ENCODE measurements at regions not wholly inside any gene's neighbourhood (a gene's known extent, or its start where the extent isn't known, plus 50 kb on each side); places are given as distances from the start of the nearest gene placed in this dataset.

DNA sequence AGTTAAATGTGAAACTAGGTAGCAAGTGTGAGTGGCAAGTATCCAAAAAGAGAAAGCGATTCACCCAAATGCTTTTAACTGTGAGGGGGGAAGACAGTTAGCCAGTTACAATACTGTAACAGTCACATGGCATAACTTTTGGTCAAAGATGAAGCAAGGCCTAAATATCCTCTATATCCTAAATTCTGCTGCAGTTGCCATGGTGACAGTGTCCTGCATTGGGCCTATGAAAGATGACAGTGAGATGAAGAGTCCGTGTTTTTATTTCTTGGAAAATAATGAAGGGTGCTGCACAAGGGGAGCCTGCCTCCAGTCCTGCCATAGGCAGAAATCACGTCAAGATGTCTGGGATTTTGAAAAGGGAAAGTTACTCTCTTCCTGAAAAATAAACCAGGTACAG is 534.6 kb downstream of the NTRK2 start:
- no peaks in the 10 kb centered on the region for H3K27me3 ChIP-seq
- no peak for DNase-seq
- H3K27ac ChIP-seq: no peak overlapping the region
- no peaks in the 10 kb centered on the region for H3K9me3 ChIP-seq
- H3K4me3 ChIP-seq: no peak overlapping the region
- 80 to 89% (median 86%) methylated on average over 3 of the region's 3 CpGs for WGBS, 5 donors
- H3K4me1 ChIP-seq: peaks cover 0 to 14% (median 5%) of the 10 kb centered on the region in 4 donors
- intact Hi-C loops (cut with DNase I; ENCODE audit: low total_unique reads): no loop called here
- no peaks in the 10 kb centered on the region for H3K36me3 ChIP-seq
- TF ChIP-seq POLR2AphosphoS5 (IDR thresholded peaks at IDR 0.05): no peak
- no peak for TF ChIP-seq EP300 (IDR thresholded peaks at IDR 0.05)
- TF ChIP-seq, protein P1, sequence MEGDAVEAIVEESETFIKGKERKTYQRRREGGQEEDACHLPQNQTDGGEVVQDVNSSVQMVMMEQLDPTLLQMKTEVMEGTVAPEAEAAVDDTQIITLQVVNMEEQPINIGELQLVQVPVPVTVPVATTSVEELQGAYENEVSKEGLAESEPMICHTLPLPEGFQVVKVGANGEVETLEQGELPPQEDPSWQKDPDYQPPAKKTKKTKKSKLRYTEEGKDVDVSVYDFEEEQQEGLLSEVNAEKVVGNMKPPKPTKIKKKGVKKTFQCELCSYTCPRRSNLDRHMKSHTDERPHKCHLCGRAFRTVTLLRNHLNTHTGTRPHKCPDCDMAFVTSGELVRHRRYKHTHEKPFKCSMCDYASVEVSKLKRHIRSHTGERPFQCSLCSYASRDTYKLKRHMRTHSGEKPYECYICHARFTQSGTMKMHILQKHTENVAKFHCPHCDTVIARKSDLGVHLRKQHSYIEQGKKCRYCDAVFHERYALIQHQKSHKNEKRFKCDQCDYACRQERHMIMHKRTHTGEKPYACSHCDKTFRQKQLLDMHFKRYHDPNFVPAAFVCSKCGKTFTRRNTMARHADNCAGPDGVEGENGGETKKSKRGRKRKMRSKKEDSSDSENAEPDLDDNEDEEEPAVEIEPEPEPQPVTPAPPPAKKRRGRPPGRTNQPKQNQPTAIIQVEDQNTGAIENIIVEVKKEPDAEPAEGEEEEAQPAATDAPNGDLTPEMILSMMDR (IDR thresholded peaks at IDR 0.05): no peak
- no peak for TF ChIP-seq POLR2A (IDR thresholded peaks at IDR 0.05)

DNA sequence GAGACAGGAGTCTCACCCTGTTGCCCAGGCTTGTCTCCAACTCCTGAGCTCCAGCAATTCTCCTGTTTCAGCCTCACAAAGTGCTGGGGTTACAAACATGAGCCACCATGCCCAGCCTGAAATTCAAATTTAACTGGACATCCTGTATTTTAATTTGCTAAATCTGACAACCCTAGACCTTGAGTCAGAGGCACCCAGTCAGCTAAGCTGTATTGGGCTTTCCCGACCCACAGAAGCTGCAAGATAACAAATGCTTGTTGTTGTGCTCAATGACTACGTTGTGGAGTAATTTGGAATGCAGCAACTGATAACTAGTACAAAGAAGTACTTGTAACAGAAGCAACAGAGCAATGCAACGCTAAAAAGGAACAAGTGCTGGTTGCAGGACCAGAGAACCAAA is 533.1 kb downstream of the NTRK2 start:
- Histone ChIP-seq H3K4me1 (peaks cover 0 to 14% (median 5%) of the 10 kb centered on the region in 4 donors), H3K4me3 (no peak overlapping the region), H3K27me3 (no peaks in the 10 kb centered on the region), H3K36me3 (no peaks in the 10 kb centered on the region), H3K27ac (no peak overlapping the region), H3K9me3 (no peaks in the 10 kb centered on the region)
- DNase-seq: no peak
- 32 to 51% (median 35%) methylated on average over 3 of the region's 3 CpGs for WGBS, 5 donors
- intact Hi-C loops (cut with DNase I; ENCODE audit: low total_unique reads): no loop called here
- TF ChIP-seq POLR2A (IDR thresholded peaks at IDR 0.05) (no peak), POLR2AphosphoS5 (IDR thresholded peaks at IDR 0.05) (no peak), EP300 (IDR thresholded peaks at IDR 0.05) (no peak)
- TF ChIP-seq, protein P1 (IDR thresholded peaks at IDR 0.05): no peak

DNA sequence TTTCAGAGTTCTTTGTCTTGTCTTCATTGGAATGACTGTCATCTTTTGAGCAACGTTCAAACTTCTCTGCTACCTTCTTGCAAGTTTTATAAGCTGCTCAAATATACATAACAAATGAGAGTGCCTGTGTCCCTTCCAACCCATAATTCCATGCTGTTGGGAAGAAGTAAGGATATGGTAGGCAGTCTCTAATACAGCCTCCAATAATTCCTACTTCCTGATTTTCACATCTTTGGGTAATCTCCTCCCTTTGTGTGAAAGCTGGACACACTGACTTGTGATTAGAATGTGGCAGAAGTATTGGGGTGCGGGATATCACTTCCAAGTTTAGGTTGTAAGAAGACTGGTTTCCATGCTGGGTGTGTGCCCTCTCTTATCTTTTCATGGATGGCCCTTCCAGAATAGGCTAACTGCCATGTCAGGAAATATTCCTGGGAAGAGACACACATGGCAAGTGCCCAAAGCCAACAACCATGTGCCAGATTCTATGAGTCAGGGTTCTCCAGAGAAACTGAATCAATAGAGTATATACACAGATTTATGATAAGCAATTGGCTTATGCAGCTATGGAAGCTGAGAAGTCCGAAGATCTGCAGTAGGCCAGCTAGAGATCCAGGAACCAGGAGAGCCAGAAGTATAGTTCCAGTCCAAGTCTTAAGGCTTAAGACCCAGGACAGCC is 531.3 kb downstream of the NTRK2 start:
- intact Hi-C loops (cut with DNase I; ENCODE audit: low total_unique reads): no loop called here
- peak; percentile 19 to 77 for DNase-seq

DNA sequence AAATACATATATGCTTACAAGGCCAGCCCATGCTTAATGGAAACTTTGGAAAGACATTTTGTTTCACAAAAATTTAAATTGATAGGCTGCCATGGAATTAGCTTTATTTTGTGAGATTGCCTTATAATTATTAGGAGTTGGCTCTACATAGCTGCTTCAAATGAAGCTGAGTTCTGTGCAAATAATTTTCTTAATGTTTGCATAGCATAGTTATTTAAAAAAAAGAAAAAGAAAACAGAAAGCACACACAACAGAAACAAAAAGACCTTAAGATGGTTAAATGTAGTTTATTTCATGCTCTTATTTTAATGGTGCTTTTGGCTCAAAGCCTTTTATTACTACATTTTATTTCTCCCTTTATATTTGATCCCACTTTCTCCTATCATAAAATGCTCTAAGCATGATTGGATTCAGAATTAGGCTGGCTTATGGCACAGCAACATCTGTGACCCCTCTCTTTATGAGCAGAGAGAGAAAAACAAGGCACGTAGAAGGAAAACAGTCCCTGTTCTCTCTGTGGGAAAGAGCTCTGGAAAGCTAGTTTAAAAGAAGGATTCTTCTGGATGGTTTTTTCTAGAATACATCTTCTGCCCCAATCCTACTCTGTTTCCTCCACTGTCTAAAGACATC is 530.5 kb downstream of the NTRK2 start:
- peak in 1 of 2 donors; percentile 22 for DNase-seq
- no peaks in the 10 kb centered on the region for H3K9me3 ChIP-seq
- TF ChIP-seq, protein P1 (IDR thresholded peaks at IDR 0.05): no peak
- TF ChIP-seq EP300 (IDR thresholded peaks at IDR 0.05): no peak
- TF ChIP-seq POLR2AphosphoS5 (IDR thresholded peaks at IDR 0.05): no peak
- no peak for TF ChIP-seq POLR2A (IDR thresholded peaks at IDR 0.05)
- no peak overlapping the region for H3K27ac ChIP-seq
- 57 to 75% (median 59%) methylated on average over 1 of the region's 1 CpG for WGBS, 5 donors
- H3K4me1 ChIP-seq: peaks cover 0 to 14% (median 5%) of the 10 kb centered on the region in 4 donors
- H3K27me3 ChIP-seq: no peaks in the 10 kb centered on the region
- no peaks in the 10 kb centered on the region for H3K36me3 ChIP-seq
- no peak overlapping the region for H3K4me3 ChIP-seq
- intact Hi-C loops (cut with DNase I; ENCODE audit: low total_unique reads): no loop called here

More for the DNA sequence above, 531.3 kb downstream of the NTRK2 start:
- no peaks in the 10 kb centered on the region for H3K9me3 ChIP-seq
- no peaks in the 10 kb centered on the region for H3K27me3 ChIP-seq
- H3K27ac ChIP-seq: peak overlapping the region in 2 of 5 donors; percentile 17 to 81
- H3K4me3 ChIP-seq: no peak overlapping the region
- peaks cover 0 to 14% (median 5%) of the 10 kb centered on the region in 4 donors for H3K4me1 ChIP-seq
- 36 to 65% (median 56%) methylated on average over 3 of the region's 3 CpGs for WGBS, 5 donors
- no peak for TF ChIP-seq POLR2A (IDR thresholded peaks at IDR 0.05)
- TF ChIP-seq POLR2AphosphoS5 (IDR thresholded peaks at IDR 0.05): peak in 2 of 3 donors; percentile 63 to 82
- no peaks in the 10 kb centered on the region for H3K36me3 ChIP-seq

DNA sequence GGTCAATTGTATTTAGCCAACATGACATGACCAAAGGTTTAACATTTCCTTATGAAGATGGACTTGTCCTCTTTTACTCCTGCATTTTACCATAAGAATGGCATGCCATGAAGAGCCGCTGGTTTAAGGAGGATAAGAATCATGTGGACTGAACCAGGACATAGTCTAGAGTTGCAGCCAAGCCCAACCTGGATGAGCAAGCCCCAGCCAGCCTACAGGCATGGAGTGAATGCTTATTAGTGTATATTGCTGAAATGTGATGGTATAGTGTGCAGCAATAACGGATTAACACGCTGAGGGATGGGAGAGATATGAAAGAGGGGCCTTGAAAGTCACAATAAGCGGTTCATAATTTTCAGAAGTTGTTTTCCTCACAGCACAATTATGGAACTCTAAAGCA is 523.2 kb downstream of the NTRK2 start:
- H3K27ac ChIP-seq: no peak overlapping the region
- no peaks in the 10 kb centered on the region for H3K27me3 ChIP-seq
- no peak for DNase-seq
- TF ChIP-seq POLR2AphosphoS5 (IDR thresholded peaks at IDR 0.05) (no peak), POLR2A (IDR thresholded peaks at IDR 0.05) (no peak), EP300 (IDR thresholded peaks at IDR 0.05) (no peak)
- TF ChIP-seq, protein P1 (IDR thresholded peaks at IDR 0.05): no peak
- no peaks in the 10 kb centered on the region for H3K4me1 ChIP-seq
- intact Hi-C loops (cut with DNase I; ENCODE audit: low total_unique reads): no loop called here
- H3K9me3 ChIP-seq: no peaks in the 10 kb centered on the region
- no peaks in the 10 kb centered on the region for H3K36me3 ChIP-seq
- H3K4me3 ChIP-seq: no peak overlapping the region
- WGBS, 5 donors: 84 to 93% (median 90%) methylated on average over 4 of the region's 4 CpGs
